Activated gamma-delta T cell (primary cell): ENCODE measurements at regions not wholly inside any gene's neighbourhood (a gene's known extent, or its start where the extent isn't known, plus 50 kb on each side); places are given as distances from the start of the nearest gene placed in this dataset.
"Not testable (repeated sequence)": the region's sequence is repeated elsewhere in the genome, so short reads cannot be mapped to it uniquely, and the experiment has no call there.

Experiments used
- DNase-seq: peaks from one replicate; lab custom pipeline; 2025; lab: John Stamatoyannopoulos, UW

DNA sequence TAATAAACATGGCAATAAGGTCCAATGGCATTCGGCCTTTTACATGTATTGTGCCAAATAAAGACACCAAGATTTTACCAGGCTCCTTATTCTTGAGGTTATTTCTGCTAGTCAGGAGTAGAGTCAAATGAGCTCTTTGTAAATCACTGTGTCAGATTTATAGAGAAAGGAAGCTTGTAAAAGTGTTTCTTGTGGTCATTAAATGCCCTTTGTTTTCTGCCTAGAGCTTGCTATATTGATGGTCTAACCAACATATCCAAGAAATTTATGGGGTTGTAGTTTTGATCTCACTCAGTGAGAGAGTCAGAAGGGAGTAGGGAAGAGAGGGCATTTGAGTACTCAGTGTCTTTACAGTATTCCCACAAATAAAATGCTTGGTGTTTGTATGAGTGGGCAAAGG lies 86.2 kb upstream of the FRMPD4 start:
- DNase-seq, result no peak

- DNase-seq, result no peak
These were observed 80.2 kb upstream of the FRMPD4 start for GRCh38 chrX:12058087-12058486.

- no peak for DNase-seq
These were observed 77.6 kb upstream of the FRMPD4 start for GRCh38 chrX:12060489-12061260.

- DNase-seq, result no peak
These were observed 73.0 kb upstream of the FRMPD4 start for GRCh38 chrX:12065251-12065650.

- DNase-seq, result no peak
These were observed 62.2 kb upstream of the FRMPD4 start for GRCh38 chrX:12076046-12076445.

DNA sequence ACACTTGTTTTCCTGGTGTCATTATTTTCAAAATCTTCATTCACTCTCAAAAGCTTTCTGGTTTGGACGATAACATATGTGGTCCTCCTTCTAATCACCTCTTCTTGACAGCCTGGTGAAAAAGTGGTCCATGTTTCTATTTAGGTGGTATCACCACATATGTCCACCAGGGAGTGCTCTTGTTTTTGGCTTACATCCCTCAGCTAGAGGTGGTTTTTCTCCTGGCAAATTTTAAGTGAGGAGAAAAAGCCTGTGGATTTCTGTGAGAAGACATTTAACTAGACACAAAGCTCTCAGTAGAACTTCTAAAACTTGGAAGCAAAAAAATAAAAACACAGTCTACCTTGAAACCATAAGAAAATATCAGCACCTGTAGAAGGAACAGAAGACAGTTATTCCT lies 58.0 kb upstream of the FRMPD4 start:
- no peak for DNase-seq

DNA sequence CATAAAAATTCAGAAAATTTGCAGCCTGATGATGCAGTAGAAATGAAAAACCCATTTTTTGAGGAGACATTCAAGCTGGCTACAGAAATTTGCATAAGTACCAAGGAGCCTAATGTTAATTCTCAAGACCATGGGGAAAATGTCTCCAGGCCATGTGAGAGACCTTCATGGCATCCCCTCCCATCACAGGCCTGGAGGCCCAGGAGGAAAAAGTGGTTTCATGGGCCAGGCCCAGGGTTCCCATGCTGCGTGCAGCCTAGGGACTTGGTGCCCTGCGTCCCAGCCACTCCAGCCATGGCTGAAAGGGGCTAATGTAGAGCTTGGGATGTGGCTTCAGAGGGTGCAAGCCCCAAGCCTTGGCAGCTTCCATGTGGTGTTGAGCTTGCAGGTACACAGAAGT lies 55.3 kb upstream of the FRMPD4 start:
- not testable (repeated sequence) for DNase-seq
